A673 (cell line): ENCODE measurements at regions not wholly inside any gene's neighbourhood (a gene's known extent, or its start where the extent isn't known, plus 50 kb on each side); places are given as distances from the start of the nearest gene placed in this dataset.

Experiments used
- BruUV-seq: library from RNA; stranded (reverse); fragments of 400-500 nt; replicated peaks from 2 replicates; lab custom pipeline; 2021; lab: Mats Ljungman, UMichigan
- CTCF ChIA-PET: fragments of 300-600 bp; sonication (Branson Sonifier 250); formaldehyde crosslinking; loops from one replicate; lab custom pipeline; 2022; ENCODE audit warnings: antibody characterized with exemption; lab: Charles Lee
- POLR2A ChIA-PET: fragments of 300-600 bp; sonication (Branson Sonifier 250); formaldehyde crosslinking; loops from one replicate; lab custom pipeline; 2022; ENCODE audit warnings: antibody characterized with exemption; ENCODE audit not compliant: low non-redundant PET; lab: Charles Lee
- DNase-seq: peaks from one replicate; pipeline ENCODE4 v3.0.0-alpha.2; 2015; ENCODE audit warnings: low spot score
- H3K27ac ChIP-seq: fragments of 200-600 bp; sonication (generic); 2 replicates; pipeline ENCODE4 v1.5.1; 2016; ENCODE audit warnings: mixed run types, low read depth, mild to moderate bottlenecking, mixed read lengths, antibody characterized with exemption, low read length; ENCODE audit not compliant: poor library complexity, severe bottlenecking
- H3K27me3 ChIP-seq: fragments of 200-600 bp; sonication (generic); replicated peaks from 2 replicates; pipeline ENCODE4 v1.6.1; 2017; ENCODE audit warnings: mixed run types, low read depth, mild to moderate bottlenecking, mixed read lengths, antibody characterized with exemption, low read length; ENCODE audit not compliant: insufficient read depth, poor library complexity
- H3K36me3 ChIP-seq: fragments of 200-600 bp; sonication (generic); 2 replicates; pipeline ENCODE4 v1.6.1; 2016; ENCODE audit warnings: mixed run types, mild to moderate bottlenecking, mixed read lengths, antibody characterized with exemption, low read length; ENCODE audit not compliant: insufficient read depth, poor library complexity, severe bottlenecking
- H3K4me1 ChIP-seq: fragments of 200-600 bp; sonication (generic); 2 replicates; pipeline ENCODE4 v1.6.1; 2017; ENCODE audit warnings: mixed run types, mild to moderate bottlenecking, mixed read lengths, antibody characterized with exemption, low read length; ENCODE audit not compliant: insufficient read depth, poor library complexity, severe bottlenecking
- H3K4me3 ChIP-seq: fragments of 200-600 bp; sonication (generic); 2 replicates; pipeline ENCODE4 v1.5.1; 2016; ENCODE audit warnings: low read depth, mixed run types, mild to moderate bottlenecking, mixed read lengths, low read length; ENCODE audit not compliant: poor library complexity, severe bottlenecking
- H3K9me3 ChIP-seq: fragments of 200-600 bp; sonication (generic); 2 replicates; pipeline ENCODE4 v1.6.1; 2016; ENCODE audit warnings: mixed run types, low read depth, mild to moderate bottlenecking, mixed read lengths, antibody characterized with exemption, low read length; ENCODE audit not compliant: poor library complexity, severe bottlenecking
- EZH2 ChIP-seq: fragments of 200-600 bp; sonication (generic); IDR thresholded peaks from 2 replicates; pipeline ENCODE4 v1.6.1; 2017; ENCODE audit warnings: borderline replicate concordance, low read depth, mild to moderate bottlenecking, mixed read lengths, antibody characterized with exemption, low read length; ENCODE audit not compliant: poor library complexity, severe bottlenecking
- intact Hi-C: fragments of 100-400 bp; cut with micrococcal nuclease; formaldehyde crosslinking; loops from one replicate; pipeline ENCODE4 v1.10.0; 2022; ENCODE audit not compliant: unreplicated experiment
- TF ChIP-seq, protein P1 (sequence below): fragments of 300-800, 200-600 bp; sonication (generic); conservative IDR thresholded peaks from 2 replicates; pipeline ENCODE4 v1.5.1; 2017; ENCODE audit warnings: low read depth, mild to moderate bottlenecking, antibody characterized with exemption, low read length, moderate library complexity, mixed read lengths

- DNase-seq: no peak
- no peaks in the 10 kb centered on the region for H3K36me3 ChIP-seq
- TF ChIP-seq, protein P1, sequence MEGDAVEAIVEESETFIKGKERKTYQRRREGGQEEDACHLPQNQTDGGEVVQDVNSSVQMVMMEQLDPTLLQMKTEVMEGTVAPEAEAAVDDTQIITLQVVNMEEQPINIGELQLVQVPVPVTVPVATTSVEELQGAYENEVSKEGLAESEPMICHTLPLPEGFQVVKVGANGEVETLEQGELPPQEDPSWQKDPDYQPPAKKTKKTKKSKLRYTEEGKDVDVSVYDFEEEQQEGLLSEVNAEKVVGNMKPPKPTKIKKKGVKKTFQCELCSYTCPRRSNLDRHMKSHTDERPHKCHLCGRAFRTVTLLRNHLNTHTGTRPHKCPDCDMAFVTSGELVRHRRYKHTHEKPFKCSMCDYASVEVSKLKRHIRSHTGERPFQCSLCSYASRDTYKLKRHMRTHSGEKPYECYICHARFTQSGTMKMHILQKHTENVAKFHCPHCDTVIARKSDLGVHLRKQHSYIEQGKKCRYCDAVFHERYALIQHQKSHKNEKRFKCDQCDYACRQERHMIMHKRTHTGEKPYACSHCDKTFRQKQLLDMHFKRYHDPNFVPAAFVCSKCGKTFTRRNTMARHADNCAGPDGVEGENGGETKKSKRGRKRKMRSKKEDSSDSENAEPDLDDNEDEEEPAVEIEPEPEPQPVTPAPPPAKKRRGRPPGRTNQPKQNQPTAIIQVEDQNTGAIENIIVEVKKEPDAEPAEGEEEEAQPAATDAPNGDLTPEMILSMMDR: no peak
- no peak for TF ChIP-seq EZH2
- ChIA-PET POLR2A (no interaction called here), CTCF (no interaction called here)
- no peaks in the 10 kb centered on the region for H3K27me3 ChIP-seq
- no peak overlapping the region for H3K4me3 ChIP-seq
- BruUV-seq: no TSS peak
- no peaks in the 10 kb centered on the region for H3K4me1 ChIP-seq
- no peak overlapping the region for H3K27ac ChIP-seq
- H3K9me3 ChIP-seq: no peaks in the 10 kb centered on the region
- intact Hi-C loops: no loop called here
Observed at GRCh38 chr7:46178661-46179060, 257.6 kb upstream of the IGFBP3 start.

GRCh38 chr7:46177821-46178220 lies 256.7 kb upstream of the IGFBP3 start:
- CTCF ChIA-PET: no interaction called here
- Histone ChIP-seq H3K36me3 (no peaks in the 10 kb centered on the region), H3K4me3 (no peak overlapping the region), H3K27ac (no peak overlapping the region), H3K9me3 (no peaks in the 10 kb centered on the region), H3K4me1 (no peaks in the 10 kb centered on the region), H3K27me3 (no peaks in the 10 kb centered on the region)
- no TSS peak for BruUV-seq
- no peak for DNase-seq
- TF ChIP-seq, protein P1: no peak
- TF ChIP-seq EZH2: no peak
- POLR2A ChIA-PET: no interaction called here
- intact Hi-C loops: no loop called here

DNA sequence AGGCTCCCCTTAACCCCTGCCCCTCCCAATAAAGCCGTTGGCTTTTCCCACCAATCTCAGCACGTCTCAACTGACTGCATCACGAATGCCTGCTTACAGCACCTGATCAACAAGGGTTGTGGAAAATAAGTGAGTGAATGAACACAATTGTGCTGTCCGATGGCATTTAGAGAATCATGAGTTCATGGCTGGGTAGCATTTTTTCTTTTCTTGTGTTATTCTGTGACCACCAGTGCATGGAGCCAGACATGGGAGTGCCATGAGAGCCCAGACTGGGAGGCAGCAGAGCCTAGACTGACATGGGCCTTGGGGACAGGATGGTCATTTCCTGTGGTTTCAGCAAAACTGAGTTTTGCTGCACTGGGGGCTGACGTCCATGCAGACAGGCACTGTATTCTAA lies 254.1 kb upstream of the IGFBP3 start:
- no peak for TF ChIP-seq EZH2
- TF ChIP-seq, protein P1: no peak
- H3K4me3 ChIP-seq: no peak overlapping the region
- intact Hi-C loops: no loop called here
- BruUV-seq: no TSS peak
- CTCF ChIA-PET: no interaction called here
- no peaks in the 10 kb centered on the region for H3K4me1 ChIP-seq
- no peaks in the 10 kb centered on the region for H3K27me3 ChIP-seq
- POLR2A ChIA-PET: no interaction called here
- H3K9me3 ChIP-seq: no peaks in the 10 kb centered on the region
- H3K27ac ChIP-seq: no peak overlapping the region
- DNase-seq: no peak
- no peaks in the 10 kb centered on the region for H3K36me3 ChIP-seq
